ENCODE measurements at regions not wholly inside any gene's neighbourhood (a gene's known extent, or its start where the extent isn't known, plus 50 kb on each side); places are given as distances from the start of the nearest gene placed in this dataset.

DNA sequence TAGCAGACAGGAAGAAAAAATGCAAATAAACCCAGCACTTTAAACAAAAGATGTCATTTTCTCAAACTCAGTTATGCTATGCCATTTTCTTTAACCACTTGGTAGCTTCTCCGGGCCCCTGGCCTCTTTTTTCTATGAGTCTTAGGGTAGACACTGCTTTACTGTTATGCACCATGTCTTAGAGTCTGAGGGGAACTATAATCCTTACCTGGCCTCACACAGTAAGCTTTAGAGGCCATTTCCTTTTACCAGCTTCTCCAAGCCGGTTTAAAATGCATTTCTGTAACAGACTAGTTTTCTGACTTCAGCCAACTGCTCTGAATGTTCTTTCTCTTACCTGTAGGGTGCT lies 73.7 kb upstream of the EDEM3 start:
- H3K9me2 ChIP-seq (replicated peaks; ENCODE audit: control insufficient read depth, low read length) = no peaks in the 10 kb centered on the region
- H3K79me2 ChIP-seq (ENCODE audit: control insufficient read depth, low read length) = no peaks in the 10 kb centered on the region
- H3K27ac ChIP-seq (ENCODE audit: low read depth, low read length) = no peak overlapping the region
- H3K36me3 ChIP-seq (ENCODE audit: control insufficient read depth, low read length) = no peaks in the 10 kb centered on the region
- H3K4me2 ChIP-seq (ENCODE audit: low read length) = no peak overlapping the region
- H4K20me1 ChIP-seq (ENCODE audit: control insufficient read depth, insufficient read depth, low read depth, low read length) = no peaks in the 10 kb centered on the region
- H3F3A ChIP-seq (ENCODE audit: control insufficient read depth, insufficient read depth) = no peaks in the 10 kb centered on the region
- peaks cover 14% of the 10 kb centered on the region for H3K4me1 ChIP-seq (ENCODE audit: control insufficient read depth, low read length)
- no peaks in the 10 kb centered on the region for H3K27me3 ChIP-seq (ENCODE audit: control insufficient read depth, low read length)
- H3K9me3 ChIP-seq (ENCODE audit: control insufficient read depth, insufficient read depth, low read length) = no peaks in the 10 kb centered on the region
- no peak overlapping the region for H3K4me3 ChIP-seq (ENCODE audit: low read length)
- no peak for TF ChIP-seq EZH2phosphoT487 (IDR thresholded peaks at IDR 0.05; ENCODE audit: borderline replicate concordance, low read length)
- TF ChIP-seq, protein P1, sequence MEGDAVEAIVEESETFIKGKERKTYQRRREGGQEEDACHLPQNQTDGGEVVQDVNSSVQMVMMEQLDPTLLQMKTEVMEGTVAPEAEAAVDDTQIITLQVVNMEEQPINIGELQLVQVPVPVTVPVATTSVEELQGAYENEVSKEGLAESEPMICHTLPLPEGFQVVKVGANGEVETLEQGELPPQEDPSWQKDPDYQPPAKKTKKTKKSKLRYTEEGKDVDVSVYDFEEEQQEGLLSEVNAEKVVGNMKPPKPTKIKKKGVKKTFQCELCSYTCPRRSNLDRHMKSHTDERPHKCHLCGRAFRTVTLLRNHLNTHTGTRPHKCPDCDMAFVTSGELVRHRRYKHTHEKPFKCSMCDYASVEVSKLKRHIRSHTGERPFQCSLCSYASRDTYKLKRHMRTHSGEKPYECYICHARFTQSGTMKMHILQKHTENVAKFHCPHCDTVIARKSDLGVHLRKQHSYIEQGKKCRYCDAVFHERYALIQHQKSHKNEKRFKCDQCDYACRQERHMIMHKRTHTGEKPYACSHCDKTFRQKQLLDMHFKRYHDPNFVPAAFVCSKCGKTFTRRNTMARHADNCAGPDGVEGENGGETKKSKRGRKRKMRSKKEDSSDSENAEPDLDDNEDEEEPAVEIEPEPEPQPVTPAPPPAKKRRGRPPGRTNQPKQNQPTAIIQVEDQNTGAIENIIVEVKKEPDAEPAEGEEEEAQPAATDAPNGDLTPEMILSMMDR (IDR thresholded peaks at IDR 0.05; ENCODE audit: low read depth, low read length, poor library complexity, severe bottlenecking) = no peak

GRCh38 chr1:184827600-184828368 lies 73.1 kb upstream of the EDEM3 start:
- Histone ChIP-seq H3K4me3 (ENCODE audit: low read length) (no peak overlapping the region), H3K9me3 (ENCODE audit: control insufficient read depth, insufficient read depth, low read length) (no peaks in the 10 kb centered on the region), H4K20me1 (ENCODE audit: control insufficient read depth, insufficient read depth, low read depth, low read length) (no peaks in the 10 kb centered on the region), H3K79me2 (ENCODE audit: control insufficient read depth, low read length) (no peaks in the 10 kb centered on the region), H3K36me3 (ENCODE audit: control insufficient read depth, low read length) (peaks cover 1% of the 10 kb centered on the region; the same call in 1 of the 2 replicates), H3K27ac (ENCODE audit: low read depth, low read length) (no peak overlapping the region), H3F3A (ENCODE audit: control insufficient read depth, insufficient read depth) (no peaks in the 10 kb centered on the region), H3K9me2 (replicated peaks; ENCODE audit: control insufficient read depth, low read length) (no peaks in the 10 kb centered on the region), H3K27me3 (ENCODE audit: control insufficient read depth, low read length) (no peaks in the 10 kb centered on the region), H3K4me1 (ENCODE audit: control insufficient read depth, low read length) (peaks cover 14% of the 10 kb centered on the region), H3K4me2 (ENCODE audit: low read length) (no peak overlapping the region)
- no peak for TF ChIP-seq EZH2phosphoT487 (IDR thresholded peaks at IDR 0.05; ENCODE audit: borderline replicate concordance, low read length)
- TF ChIP-seq, protein P1 (IDR thresholded peaks at IDR 0.05; ENCODE audit: low read depth, low read length, poor library complexity, severe bottlenecking) = no peak

- Histone ChIP-seq H3K79me2 (ENCODE audit: control insufficient read depth, low read length) (no peaks in the 10 kb centered on the region), H3K27ac (ENCODE audit: low read depth, low read length) (no peak overlapping the region), H3K4me1 (ENCODE audit: control insufficient read depth, low read length) (peaks cover 14% of the 10 kb centered on the region), H3K9me3 (ENCODE audit: control insufficient read depth, insufficient read depth, low read length) (no peaks in the 10 kb centered on the region), H3K36me3 (ENCODE audit: control insufficient read depth, low read length) (peaks cover 4% of the 10 kb centered on the region; the same call in 1 of the 2 replicates), H3K27me3 (ENCODE audit: control insufficient read depth, low read length) (no peaks in the 10 kb centered on the region), H3K9me2 (replicated peaks; ENCODE audit: control insufficient read depth, low read length) (no peaks in the 10 kb centered on the region), H3F3A (ENCODE audit: control insufficient read depth, insufficient read depth) (no peaks in the 10 kb centered on the region), H4K20me1 (ENCODE audit: control insufficient read depth, insufficient read depth, low read depth, low read length) (no peaks in the 10 kb centered on the region), H3K4me3 (ENCODE audit: low read length) (no peak overlapping the region), H3K4me2 (ENCODE audit: low read length) (no peak overlapping the region)
- no peak for TF ChIP-seq EZH2phosphoT487 (IDR thresholded peaks at IDR 0.05; ENCODE audit: borderline replicate concordance, low read length)
- TF ChIP-seq, protein P1 (IDR thresholded peaks at IDR 0.05; ENCODE audit: low read depth, low read length, poor library complexity, severe bottlenecking) = no peak
Measured at GRCh38 chr1:184826001-184826400, 71.3 kb upstream of the EDEM3 start.

Data from DOHH2 (cell line).